GM12878 (cell line): ENCODE measurements at regions not wholly inside any gene's neighbourhood (a gene's known extent, or its start where the extent isn't known, plus 50 kb on each side); places are given as distances from the start of the nearest gene placed in this dataset.

Source experiments
- ATAC-seq: fragments of 200-7000 bp; cut with Tn5 transposase; 3 replicates; pipeline ENCODE4 v1.9.1; 2020; ENCODE audit warnings: mild to moderate bottlenecking, moderate library complexity
- BruUV-seq: library from RNA; stranded (reverse); fragments of 400-500 nt; replicated peaks from 2 replicates; lab custom pipeline; 2021; lab: Mats Ljungman, UMichigan
- CTCF ChIA-PET: fragments of 300-600 bp; sonication (Branson Sonifier 250); formaldehyde crosslinking; extraction: SDS; loops from one replicate; lab custom pipeline; 2021; ENCODE audit warnings: inconsistent platforms; lab: Yijun Ruan, JAX
- POLR2A ChIA-PET: fragments of 350-600 bp; formaldehyde crosslinking; extraction: SDS; loops from one replicate; lab custom pipeline; 2021; ENCODE audit warnings: inconsistent platforms; lab: Charles Lee
- RAD21 ChIA-PET: fragments of 300-600 bp; sonication (Branson Sonifier 250); formaldehyde crosslinking; loops from one replicate; lab custom pipeline; 2023; ENCODE audit warnings: antibody characterized with exemption; ENCODE audit not compliant: unreplicated experiment; lab: Charles Lee
- SMC1A ChIA-PET: fragments of 300-600 bp; sonication (Branson Sonifier 250); formaldehyde crosslinking; loops from one replicate; lab custom pipeline; 2023; ENCODE audit not compliant: unreplicated experiment, uncharacterized antibody; lab: Charles Lee
- DNase-seq: peaks from one replicate; pipeline ENCODE4 v3.0.0-alpha.2; 2011; ENCODE audit warnings: low read depth, low spot score
- FAIRE-seq: peaks from 3 replicates; lab custom pipeline; 2011; peaks lifted over from hg19 to GRCh38; lab: Jason Lieb, UNC
- H2AFZ ChIP-seq: 2 replicates; pipeline ENCODE4 v1.6.0; 2011; ENCODE audit warnings: low read depth, low read length, control low read depth; ENCODE audit not compliant: control insufficient read depth
- H3K27ac ChIP-seq: 2 replicates; pipeline ENCODE4 v1.5.1; 2011; ENCODE audit warnings: control low read depth; ENCODE audit not compliant: control insufficient read depth, insufficient read depth
- H3K27me3 ChIP-seq, 2 experiments: replicated peaks in 1 of 2; 2 replicates each; pipeline versions ENCODE4 v1.6.0 to v1.6.1; 2011; ENCODE audit warnings: low read length in 1 of 2; ENCODE audit not compliant: control insufficient read depth in 2 of 2, insufficient read depth in 2 of 2
- H3K36me3 ChIP-seq, 2 experiments: 2 replicates each; pipeline ENCODE4 v1.5.1; 2011; ENCODE audit warnings: low read length in 1 of 2; ENCODE audit not compliant: control insufficient read depth in 2 of 2, insufficient read depth in 2 of 2
- H3K4me1 ChIP-seq: 2 replicates; pipeline ENCODE4 v1.6.1; 2011; ENCODE audit warnings: mild to moderate bottlenecking, low read length, moderate library complexity, mixed read lengths; ENCODE audit not compliant: control insufficient read depth, insufficient read depth
- H3K4me2 ChIP-seq: 2 replicates; pipeline ENCODE4 v1.6.0; 2011; ENCODE audit warnings: control low read depth; ENCODE audit not compliant: control insufficient read depth, insufficient read depth
- H3K4me3 ChIP-seq: fragments of 200-600 bp; sonication (generic); 2 replicates; pipeline ENCODE4 v1.5.1; 2016
- H3K79me2 ChIP-seq: 2 replicates; pipeline ENCODE4 v1.6.0; 2011; ENCODE audit warnings: low read length; ENCODE audit not compliant: control insufficient read depth, insufficient read depth
- H3K9ac ChIP-seq: 2 replicates; pipeline ENCODE4 v1.8.0; 2011; ENCODE audit warnings: low read length, control low read depth, mixed read lengths; ENCODE audit not compliant: control insufficient read depth, insufficient read depth
- H3K9me3 ChIP-seq: replicated peaks from 3 replicates; pipeline ENCODE4 v1.5.1; 2011; ENCODE audit warnings: mild to moderate bottlenecking, low read length; ENCODE audit not compliant: control insufficient read depth, insufficient read depth
- H4K20me1 ChIP-seq: 2 replicates; pipeline ENCODE4 v1.6.0; 2011; ENCODE audit not compliant: control insufficient read depth, insufficient read depth
- ASH2L ChIP-seq: fragments of 300-600, 200-600 bp; sonication (generic); IDR thresholded peaks from 2 replicates; pipeline ENCODE4 v1.6.1; 2017; ENCODE audit warnings: low read depth, mild to moderate bottlenecking, borderline replicate concordance
- ATF3 ChIP-seq: IDR thresholded peaks from 2 replicates; pipeline ENCODE4 v1.6.1; 2011; ENCODE audit warnings: low read depth, mild to moderate bottlenecking, low read length, moderate library complexity, borderline replicate concordance; ENCODE audit errors: extremely low read depth
- BMI1 ChIP-seq: fragments of 450-650 bp; IDR thresholded peaks from 2 replicates; pipeline ENCODE4 v1.6.1; 2016; ENCODE audit warnings: mild to moderate bottlenecking, moderate library complexity, borderline replicate concordance
- CEBPB ChIP-seq, 2 experiments: fragments of 150-350 bp in 1 of 2; IDR thresholded peaks; 2 replicates each; pipeline ENCODE4 v1.6.1; 2012 to 2014; ENCODE audit warnings: low read depth in 2 of 2, low read length in 2 of 2, borderline replicate concordance in 1 of 2, inconsistent platforms in 1 of 2
- EED ChIP-seq: sonication (generic); IDR thresholded peaks from 2 replicates; pipeline ENCODE4 v1.6.1; 2016; ENCODE audit warnings: antibody characterized with exemption, low read depth
- NBN ChIP-seq: fragments of 450-650 bp; IDR thresholded peaks from 2 replicates; pipeline ENCODE4 v1.6.1; 2016
- PML ChIP-seq: IDR thresholded peaks from 2 replicates; pipeline ENCODE4 v1.6.1; 2012; ENCODE audit warnings: low read length, inconsistent platforms
- SREBF1 ChIP-seq: IDR thresholded peaks from 2 replicates; pipeline ENCODE4 v1.6.1; 2012; ENCODE audit warnings: mild to moderate bottlenecking, low read length
- WRNIP1 ChIP-seq: IDR thresholded peaks from 2 replicates; pipeline ENCODE4 v1.6.1; 2011; ENCODE audit warnings: low read depth, low read length, improper control_type of control experiment, borderline replicate concordance
- ZBTB4 ChIP-seq: fragments of 450-650 bp; formaldehyde crosslinking; IDR thresholded peaks from 2 replicates; pipeline ENCODE4 v1.4.0; 2022; ENCODE audit warnings: mild to moderate bottlenecking, moderate library complexity
- WGBS: methylation state at CpG from one replicate; pipeline ENCODE4 v1.1.6; 2016; ENCODE audit warnings: low lambda C conversion rate; ENCODE audit not compliant: insufficient replicate concordance, insufficient coverage; ENCODE audit errors: missing lambda C conversion rate; 5-methylcytosine and 5-hydroxymethylcytosine counted together
- in situ Hi-C: fragments of 300-500 bp; cut with MboI; formaldehyde crosslinking; loops from 9 replicates; pipeline ENCODE4 v1.14.3; 2018; ENCODE audit warnings: mixed read lengths
- intact Hi-C: fragments of 100-400 bp; cut with micrococcal nuclease; formaldehyde crosslinking; loops from one replicate; pipeline ENCODE4 v1.14.2; 2022; ENCODE audit not compliant: unreplicated experiment

- ChIA-PET RAD21 (no interaction called here), POLR2A (no interaction called here), SMC1A (no interaction called here), CTCF (no interaction called here)
- 65% methylated on average over 2 of the region's 2 CpGs for WGBS
- in situ Hi-C loops = no loop called here
- no peaks in the 10 kb centered on the region for H3K79me2 ChIP-seq
- no peak overlapping the region for H3K4me2 ChIP-seq
- ATAC-seq (no peak), DNase-seq (no peak), FAIRE-seq (no peak)
- H3K9me3 ChIP-seq = no peaks in the 10 kb centered on the region
- no peaks in the 10 kb centered on the region for H3K27me3 ChIP-seq
- no peak overlapping the region for H3K27ac ChIP-seq
- BruUV-seq = no TSS peak
- no peak overlapping the region for H2AFZ ChIP-seq
- H4K20me1 ChIP-seq = no peaks in the 10 kb centered on the region
- H3K36me3 ChIP-seq = no peaks in the 10 kb centered on the region
- no peaks in the 10 kb centered on the region for H3K4me1 ChIP-seq
- H3K4me3 ChIP-seq = no peak overlapping the region
- intact Hi-C loops = no loop called here
- no peak for TF ChIP-seq CEBPB (IDR thresholded peaks at IDR 0.05; ENCODE audit: borderline replicate concordance in 1 of 2, low read depth in 2 of 2, low read length in 2 of 2)
- TF ChIP-seq ZBTB4 (CRISPR knock-in tag) = no peak
- no peak for TF ChIP-seq BMI1
- no peak for TF ChIP-seq ASH2L
- no peak for TF ChIP-seq ATF3
- TF ChIP-seq NBN = no peak
- no peak for TF ChIP-seq SREBF1
- TF ChIP-seq EED = no peak
- no peak for TF ChIP-seq PML
- no peak for TF ChIP-seq WRNIP1
- no peak overlapping the region for H3K9ac ChIP-seq
Observed at GRCh38 chr7:89800761-89801160, 353.5 kb upstream of the STEAP1 start.
